GF-D8 (cell line): ENCODE measurements at regions not wholly inside any gene's neighbourhood (a gene's known extent, or its start where the extent isn't known, plus 50 kb on each side); places are given as distances from the start of the nearest gene placed in this dataset.

Experiments
- DNase-seq: peaks from one replicate; lab custom pipeline; 2025; lab: John Stamatoyannopoulos, UW

DNA sequence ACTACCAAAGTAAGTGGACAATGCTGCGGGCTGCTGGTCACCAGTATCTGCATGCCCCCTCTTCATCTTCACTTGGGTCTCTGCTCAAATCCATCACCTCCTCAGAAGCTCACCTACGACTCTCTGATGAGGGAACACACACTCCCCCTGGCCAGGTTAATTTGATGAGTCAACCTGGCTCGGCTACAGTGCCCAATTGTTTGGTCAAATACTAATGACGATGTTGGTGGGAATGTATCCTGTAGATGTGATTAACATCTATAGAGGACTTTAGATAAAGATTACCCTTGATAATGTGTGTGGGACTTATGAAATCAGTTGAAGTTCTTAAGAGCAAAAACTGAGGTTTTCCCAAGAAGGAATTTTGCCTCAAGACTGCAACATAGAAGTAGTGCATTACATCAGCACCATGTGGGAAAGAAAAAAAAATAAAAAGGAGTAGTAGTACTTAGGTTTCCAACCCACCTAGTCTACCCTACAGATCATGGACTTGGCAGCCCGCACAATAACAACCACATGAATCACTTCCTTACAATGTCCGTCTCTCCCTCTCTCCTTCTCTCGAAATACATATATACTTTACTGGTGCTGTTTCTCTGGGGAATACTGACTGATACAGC is 467.3 kb downstream of the DNAH5 start:
- no peak for DNase-seq

DNA sequence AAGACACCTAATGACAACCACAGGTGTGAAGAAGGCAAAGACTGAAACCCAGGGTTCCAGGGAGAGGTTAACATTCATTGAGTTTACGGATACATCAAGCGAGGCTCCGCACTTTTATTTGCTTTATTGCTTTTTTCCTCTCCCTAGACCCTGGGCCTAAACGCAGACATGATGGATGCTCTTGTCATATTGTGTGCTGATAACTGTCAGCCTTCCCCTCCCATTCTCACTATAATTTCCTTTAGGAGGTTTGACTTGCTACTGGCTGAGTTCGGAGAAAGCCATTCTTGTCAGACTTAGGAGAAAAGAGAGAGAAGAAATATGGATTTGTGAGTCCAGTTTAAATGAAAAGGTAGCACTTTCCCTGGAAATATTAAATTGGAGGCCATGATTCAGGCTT is 471.6 kb downstream of the DNAH5 start:
- DNase-seq = no peak

DNA sequence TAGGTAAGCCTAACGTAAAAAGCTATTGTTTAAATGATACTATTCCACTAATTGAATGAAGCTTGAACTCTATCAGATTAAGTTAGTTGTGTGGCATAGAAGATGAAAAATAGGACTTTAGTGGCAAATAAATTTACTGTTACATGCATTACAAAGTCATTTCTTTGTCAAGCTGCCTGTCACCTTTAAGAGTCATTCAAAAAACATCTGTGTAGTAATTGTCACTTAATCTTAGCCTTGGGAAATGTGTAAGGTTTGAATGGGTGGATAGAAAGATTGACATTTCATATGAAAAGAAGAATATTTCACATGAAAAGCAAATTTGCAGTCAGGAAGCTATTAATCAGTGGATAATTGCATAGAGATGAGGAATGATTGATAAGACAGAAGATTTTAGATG is 473.5 kb downstream of the DNAH5 start:
- DNase-seq = no peak

GRCh38 chr5:13470263-13470662 is 474.2 kb downstream of the DNAH5 start:
- DNase-seq = no peak

- no peak for DNase-seq
Observed at GRCh38 chr5:13464532-13465193, 479.8 kb downstream of the DNAH5 start.

- no peak for DNase-seq
Observed at GRCh38 chr5:13460587-13460986, 483.9 kb downstream of the DNAH5 start.

GRCh38 chr5:13454050-13454449 is 490.4 kb downstream of the DNAH5 start:
- no peak for DNase-seq

DNA sequence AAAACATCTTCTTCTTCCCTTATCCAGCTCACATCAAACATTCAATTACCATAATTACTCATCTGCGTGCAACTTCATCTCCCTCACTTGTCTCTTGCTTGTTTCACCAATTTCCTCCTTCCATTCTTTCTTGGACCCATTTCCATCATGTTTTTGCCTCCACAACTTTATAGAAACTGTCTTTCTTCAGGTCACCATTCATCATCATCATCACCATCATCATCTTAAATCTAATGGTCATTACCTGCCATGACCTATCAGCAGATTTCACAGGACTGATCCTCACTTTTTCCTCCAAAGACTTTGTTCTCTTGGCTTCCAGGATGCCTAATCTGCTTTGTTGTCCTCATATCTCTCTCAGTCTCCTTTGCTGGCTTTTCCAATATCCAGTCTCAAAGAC is 495.6 kb downstream of the DNAH5 start:
- DNase-seq = no peak

GRCh38 chr5:13439430-13439829 is 505.1 kb downstream of the DNAH5 start:
- DNase-seq = no peak

GRCh38 chr5:13427827-13428557 is 516.5 kb downstream of the DNAH5 start:
- no peak for DNase-seq

DNA sequence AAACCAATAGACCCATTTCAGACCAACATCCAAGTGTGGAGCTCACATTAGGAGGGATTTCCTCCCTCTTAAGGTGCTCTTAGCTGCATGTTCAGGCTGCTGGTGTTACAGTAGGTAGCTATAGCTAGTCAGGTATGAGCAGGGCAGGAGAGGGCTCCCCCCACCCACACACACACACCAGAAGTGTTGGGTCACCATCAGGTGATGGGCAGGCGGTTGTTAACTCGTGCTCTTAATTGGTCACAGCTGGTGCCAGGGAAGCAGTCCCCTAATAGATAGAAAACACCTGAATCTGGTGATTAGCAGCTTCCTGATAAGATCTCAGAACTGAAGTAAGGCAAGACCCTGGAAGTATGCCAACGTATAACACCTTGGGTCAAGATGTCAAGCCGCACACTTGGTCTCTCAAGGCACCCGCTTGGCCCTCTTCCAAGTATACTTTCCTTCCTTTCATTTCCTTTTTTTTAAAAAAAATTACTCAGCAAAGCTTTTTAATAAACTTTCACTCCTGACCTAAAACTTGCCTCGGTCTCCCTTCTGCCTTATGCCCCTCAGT is 532.4 kb downstream of the DNAH5 start:
- no peak for DNase-seq

DNA sequence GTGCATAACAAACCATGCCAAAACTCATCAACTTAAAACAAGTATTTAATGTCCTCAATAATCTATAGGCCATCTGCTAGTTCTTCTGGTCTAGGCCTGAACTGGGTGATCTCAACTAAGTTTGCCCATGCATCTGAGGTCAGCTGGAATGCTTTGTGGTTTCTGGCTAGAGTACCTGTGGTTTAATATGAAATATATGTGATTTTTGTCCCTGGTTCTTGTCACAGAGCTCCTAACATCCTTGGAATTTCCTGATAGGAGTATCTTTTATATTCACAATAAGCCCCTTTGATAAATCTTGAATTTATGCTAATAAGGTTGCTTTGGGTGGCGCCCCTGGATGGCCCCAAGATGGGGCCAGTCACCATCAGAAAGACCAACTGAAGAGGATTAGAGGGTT is 535.9 kb downstream of the DNAH5 start:
- no peak for DNase-seq

- DNase-seq = no peak
Observed at GRCh38 chr5:13403351-13403750, 541.1 kb downstream of the DNAH5 start.

DNA sequence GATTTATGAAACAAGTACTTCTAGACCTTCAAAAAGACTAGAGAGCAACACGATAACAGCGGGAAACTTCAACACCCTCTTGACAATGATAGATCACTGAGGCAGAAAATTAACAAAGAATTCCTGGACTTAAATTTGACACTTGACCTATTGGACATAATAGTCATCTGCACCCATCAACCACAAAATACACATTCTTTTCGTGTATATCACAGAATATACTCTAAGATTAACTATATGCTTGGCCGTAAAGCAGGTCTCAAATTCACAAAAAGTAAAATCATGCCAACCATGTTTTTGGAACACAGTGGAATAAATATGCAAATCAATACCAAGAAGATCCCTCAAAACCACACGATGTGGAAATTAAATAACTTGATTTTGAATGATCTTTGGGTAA is 559.4 kb downstream of the DNAH5 start:
- DNase-seq = no peak

DNA sequence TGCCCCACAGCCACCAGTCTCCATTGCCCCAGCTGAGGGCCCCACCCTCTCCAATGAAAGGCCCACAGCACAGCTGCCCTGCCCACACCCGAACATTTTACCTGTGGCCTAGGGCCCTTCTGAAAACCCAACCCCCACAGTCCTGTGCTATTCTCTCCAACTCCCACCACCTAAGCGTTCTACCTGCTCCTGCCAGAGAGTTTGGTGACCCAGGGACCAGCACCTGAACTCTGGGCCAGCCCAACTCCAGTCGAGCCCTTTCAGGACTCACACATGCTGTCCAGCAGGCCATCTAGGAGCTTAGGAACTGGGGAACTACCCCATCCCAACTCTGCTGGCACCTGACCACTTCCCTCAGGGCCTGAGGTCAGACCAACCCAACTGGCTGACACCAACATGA is 562.3 kb downstream of the DNAH5 start:
- no peak for DNase-seq

DNA sequence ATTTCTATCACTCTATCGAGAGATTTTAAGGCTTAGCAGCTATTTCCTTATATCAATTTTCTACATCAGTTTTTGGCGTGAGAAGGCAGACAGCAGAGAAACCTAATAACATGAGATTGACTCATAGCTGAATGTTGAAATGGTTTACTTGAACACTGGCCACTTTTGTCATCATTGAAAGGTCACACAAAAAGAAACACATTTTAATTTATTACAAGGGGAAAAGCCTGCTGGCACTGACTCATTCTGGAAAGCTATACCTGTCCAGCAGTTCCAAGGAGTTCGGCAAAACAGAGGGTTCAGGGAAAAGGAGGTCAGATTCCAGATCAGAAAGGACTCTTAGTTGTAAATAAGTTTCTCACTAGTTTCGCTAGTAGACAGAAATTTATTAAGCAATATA is 566.4 kb downstream of the DNAH5 start:
- no peak for DNase-seq

GRCh38 chr5:13359344-13359743 is 585.1 kb downstream of the DNAH5 start:
- DNase-seq = no peak

GRCh38 chr5:13358342-13358741 is 586.1 kb downstream of the DNAH5 start:
- no peak for DNase-seq

GRCh38 chr5:13357929-13358328 is 586.6 kb downstream of the DNAH5 start:
- no peak for DNase-seq

GRCh38 chr5:13356226-13356625 is 588.3 kb downstream of the DNAH5 start:
- DNase-seq = no peak

- DNase-seq = no peak
Observed at GRCh38 chr5:13354611-13355010, 589.9 kb downstream of the DNAH5 start.

DNA sequence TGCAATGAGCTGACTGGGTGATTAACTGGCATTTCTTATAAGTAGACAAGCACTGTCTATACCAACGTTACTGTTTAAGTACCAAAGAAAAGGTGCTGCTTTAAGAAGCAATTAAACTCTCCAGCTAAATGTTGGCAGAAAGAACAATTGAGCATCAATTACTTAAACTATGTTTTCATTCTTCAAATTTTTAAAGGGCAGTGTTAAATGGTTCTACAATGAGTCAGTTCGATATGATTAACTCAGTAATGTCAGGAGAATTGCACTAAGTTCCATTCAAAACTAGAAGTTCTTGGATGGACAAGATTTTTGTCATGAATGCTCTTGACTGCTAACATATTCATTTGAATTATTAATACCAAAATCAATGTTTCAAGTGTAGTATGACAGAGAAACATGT is 593.7 kb downstream of the DNAH5 start:
- no peak for DNase-seq

- no peak for DNase-seq
Observed at GRCh38 chr5:13348568-13348967, 595.9 kb downstream of the DNAH5 start.
